Endothelial cell of hepatic sinusoid (primary cell): ENCODE measurements at regions not wholly inside any gene's neighbourhood (a gene's known extent, or its start where the extent isn't known, plus 50 kb on each side); places are given as distances from the start of the nearest gene placed in this dataset.

Source experiments
- in situ Hi-C: cut with HindIII; loops from 2 replicates; pipeline ENCODE4 v1.10.0; 2017; ENCODE audit warnings: low sequenced_read_pairs

DNA sequence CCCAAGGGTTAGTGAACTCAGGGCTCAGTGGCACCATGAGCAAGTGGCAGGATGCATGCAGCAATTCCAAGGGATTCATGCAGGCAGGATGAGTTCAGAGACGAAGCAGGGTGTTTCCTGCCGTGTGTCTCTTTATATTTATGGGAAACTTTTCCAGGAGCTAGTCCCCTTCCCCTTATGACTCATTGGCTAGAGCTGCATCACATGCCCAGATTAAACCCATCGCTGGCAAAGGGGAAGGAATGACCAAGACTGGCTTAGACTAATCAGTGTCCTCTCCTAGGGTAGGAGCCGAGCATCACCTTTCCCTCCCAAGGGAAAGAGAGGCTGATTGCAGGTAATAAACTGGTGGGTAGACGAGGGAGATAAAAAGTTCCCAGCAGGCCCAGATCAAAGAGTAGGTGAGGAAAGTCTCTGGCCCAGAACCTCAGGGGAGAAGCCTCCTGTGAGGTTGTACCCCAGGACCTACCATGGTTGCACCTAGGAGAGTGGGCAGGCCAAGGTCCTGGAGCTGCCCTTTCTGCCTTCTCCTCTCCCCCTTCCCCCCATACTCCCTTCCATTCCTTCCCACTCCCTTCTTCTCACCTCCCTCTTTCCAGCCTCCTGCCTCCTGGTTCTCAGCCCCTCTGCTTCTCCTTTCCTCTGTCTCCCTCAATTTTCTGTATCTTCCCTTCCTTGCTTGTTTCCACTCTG, 67.8 kb upstream of the ITGA11 start:
- in situ Hi-C loops = loop anchor here (10.0 kb wide), 1 partner anchor 155 kb away; no protein-coding TSS in a partner anchor

DNA sequence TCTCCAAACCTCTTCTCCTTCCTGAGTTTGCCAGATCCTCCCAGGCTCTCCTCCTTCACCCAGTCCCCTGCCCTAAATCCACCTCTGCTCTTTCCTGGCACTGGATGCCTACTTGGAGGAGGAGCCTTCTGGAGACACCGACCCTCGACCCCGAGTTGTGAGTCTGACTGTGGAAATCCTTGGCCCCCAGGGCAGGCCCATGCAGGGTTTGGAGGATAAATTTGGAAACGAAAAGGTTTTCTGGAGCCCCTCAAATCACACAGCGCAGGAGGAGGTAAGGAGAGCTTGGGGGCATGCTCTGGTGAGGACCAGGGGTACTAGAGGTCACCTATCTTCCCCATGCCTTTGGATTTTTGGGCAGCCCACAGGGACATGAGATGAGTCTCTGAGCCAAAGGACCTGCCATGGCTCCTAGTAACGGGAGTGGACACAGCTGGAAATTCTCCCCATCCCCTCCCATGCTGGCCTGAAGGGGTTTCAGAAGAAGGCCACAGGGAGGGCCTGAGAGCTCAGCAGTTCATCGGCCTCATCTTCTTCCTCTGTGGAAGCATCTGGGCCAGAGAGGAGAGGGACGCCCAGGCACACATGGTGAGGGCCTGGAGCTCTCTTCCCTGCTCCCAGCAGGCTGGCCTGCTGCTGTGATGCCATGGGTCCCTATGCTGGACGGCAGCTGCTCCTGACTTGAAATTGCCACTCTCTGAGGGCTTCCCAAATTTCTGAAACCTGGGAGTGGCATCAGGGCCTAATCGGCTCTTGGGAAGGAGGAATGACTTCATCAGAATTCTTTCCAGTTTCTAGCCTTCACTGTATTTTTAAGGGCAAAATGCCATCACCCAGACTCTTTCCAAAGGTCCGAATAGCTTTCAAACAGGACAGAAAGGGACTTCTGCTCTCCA, 68.6 kb upstream of the ITGA11 start:
- in situ Hi-C loops = no loop called here

DNA sequence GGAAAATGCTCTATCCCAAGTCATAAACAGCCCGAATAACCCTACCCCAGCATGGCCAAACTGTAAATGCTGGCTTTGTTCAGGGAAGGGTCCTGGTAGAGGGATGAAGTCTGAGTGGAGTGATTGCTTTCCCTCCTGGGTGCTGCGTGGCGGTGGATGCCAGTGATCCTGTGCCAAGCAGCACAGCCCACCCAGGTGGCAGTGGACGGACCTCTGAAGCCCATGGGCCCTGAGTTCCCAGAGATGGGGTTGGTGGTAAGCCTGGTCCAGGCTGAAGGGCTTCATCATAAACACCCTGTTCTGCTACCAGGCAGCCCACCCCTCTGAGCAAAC, 69.3 kb upstream of the ITGA11 start:
- in situ Hi-C loops = no loop called here

DNA sequence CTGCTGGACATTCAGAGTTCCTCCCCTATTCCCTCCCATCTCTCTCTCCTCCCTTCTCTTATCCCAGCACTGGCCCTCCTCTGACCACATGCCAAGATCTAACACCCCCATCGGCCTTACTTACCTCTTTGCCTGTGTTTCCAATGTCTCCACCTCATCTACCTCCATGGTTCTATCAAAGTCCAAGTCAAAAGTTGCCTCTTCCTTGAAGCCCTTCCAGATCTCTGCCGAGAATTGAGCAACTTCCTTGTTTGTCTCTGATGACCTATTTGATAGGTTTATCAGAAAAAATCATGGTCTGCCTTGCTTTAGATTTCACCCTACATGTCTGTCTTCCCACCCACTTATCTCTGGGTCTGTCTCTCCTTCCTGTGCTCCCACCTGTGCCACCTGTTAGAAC, 69.7 kb upstream of the ITGA11 start:
- in situ Hi-C loops = no loop called here

DNA sequence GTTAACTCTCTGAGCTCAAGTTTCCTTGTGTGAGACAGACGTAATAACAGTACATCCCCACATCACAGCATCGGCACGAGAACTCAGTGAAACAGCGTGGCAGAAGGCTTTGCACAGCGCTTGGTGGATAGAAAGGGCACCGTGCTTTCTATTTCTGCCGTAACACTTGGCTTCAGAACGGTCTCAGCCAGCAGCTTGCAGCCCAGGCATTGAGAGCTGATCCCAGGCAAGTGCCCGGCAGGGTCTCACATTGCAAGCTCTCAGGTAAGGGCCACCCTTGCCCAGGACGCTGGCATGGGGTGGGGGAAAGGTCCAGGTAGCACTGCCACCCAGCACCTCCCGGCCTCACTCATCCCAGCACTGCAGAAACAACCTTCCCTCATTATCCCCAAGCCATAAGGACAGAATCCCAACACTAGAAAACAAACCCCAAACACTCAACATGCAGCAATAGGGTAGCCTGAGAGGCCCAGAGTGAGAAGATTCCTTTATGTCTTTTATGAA, 70.5 kb upstream of the ITGA11 start:
- in situ Hi-C loops = no loop called here

DNA sequence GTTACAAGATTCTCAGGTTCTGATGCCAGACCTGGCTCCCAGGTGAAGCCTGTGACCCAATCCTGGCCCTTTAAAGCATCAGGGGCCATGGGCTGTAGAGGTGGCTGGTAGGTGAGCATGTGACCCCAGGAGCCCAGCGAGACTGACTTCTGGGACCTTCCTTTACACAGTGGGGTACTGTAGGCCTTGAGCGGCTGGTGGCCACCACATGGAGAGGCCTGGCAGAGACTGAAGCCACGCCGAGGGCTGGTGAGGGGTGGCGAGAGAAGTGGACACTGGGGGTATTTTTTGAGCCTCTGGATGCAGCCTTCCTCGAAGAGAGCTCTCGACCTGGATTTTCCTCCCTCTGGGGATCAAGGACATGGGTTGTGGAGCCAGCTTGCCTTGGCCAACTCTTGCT, 71.2 kb upstream of the ITGA11 start:
- in situ Hi-C loops = no loop called here

DNA sequence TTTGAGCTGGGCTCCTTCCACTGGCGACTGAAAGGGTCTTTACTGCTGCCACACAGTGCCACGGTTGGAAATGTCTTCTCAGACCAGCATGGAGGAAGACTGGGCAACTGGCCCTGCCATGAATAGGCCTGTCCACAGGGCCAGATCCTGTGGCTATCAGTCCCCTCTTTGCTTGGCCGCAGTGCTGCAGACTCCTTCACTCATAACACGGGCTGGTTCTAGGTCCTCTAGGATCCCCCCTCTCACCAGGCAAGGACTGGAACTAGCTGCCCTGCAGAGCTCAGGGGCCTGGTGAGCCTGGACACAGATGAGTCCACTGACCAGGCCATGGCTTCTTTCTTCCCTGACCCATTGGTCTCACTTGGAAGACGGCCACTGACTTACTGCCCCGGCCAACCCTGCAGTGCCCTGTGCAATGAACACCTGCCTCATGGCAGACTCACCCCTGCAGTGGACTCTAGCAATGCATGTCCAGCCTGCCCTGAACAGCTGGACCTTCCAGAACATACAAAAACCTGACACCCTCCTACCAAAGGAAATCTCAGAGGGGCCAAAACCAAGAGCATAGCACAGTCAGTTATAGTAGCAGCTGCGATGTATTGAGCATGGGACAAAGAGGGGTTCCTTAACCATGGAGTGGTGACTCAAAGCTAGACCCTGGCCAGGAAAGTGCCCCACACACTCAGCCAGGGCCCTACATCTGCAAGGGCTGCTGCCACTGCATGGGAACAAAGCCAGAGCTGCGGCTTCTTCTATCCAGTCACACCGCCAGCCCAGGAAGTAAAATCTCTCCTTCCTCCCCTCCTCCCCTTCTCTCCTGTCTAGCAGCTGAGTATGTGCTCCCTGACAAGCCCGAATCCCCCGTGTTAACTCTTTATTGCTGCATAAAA, 72.1 kb upstream of the ITGA11 start:
- in situ Hi-C loops = no loop called here

DNA sequence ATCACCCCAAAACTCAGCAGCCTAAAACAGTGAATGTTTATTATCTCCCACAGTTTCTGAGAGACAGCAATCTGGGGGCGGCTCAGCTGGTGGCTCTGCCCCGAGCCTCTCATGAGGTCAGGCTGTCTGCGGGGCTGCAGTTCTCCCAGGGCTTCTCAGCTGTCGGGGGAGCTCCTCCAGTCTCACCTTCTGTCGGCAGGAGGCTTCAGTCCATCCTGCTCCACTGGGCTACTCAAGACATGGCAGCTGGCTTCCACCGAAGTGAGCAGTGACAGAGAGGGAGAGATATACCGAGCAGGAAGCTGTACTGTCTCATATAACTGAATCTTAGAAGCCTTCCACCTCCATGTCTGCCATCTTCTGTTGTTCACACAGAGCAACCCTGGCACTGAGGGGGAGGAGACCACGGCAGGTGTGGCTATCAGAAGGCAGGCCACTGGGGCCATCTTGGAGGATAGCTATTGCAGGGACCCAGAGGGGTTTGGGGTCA, 72.8 kb upstream of the ITGA11 start:
- in situ Hi-C loops = no loop called here

DNA sequence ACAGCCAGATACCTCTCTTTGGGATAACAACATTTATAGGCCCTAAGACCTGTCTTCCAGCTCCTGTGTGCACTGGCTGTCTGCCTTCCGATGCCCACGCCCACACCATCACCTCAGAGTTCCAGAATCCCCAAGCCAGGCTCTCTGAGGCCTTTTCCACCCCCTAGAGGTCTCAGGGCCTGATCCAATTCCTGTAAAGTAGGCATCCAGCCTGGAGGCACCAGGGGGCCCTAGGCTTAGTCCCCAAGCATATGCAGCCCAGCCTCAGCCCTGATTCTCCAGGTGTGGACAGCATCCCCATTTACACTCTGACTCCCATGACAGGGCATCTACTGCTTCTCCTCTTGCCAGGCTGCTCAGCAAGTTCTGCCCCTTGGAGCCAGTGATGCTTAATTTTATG, 72.7 kb upstream of the CORO2B start:
- in situ Hi-C loops = no loop called here

DNA sequence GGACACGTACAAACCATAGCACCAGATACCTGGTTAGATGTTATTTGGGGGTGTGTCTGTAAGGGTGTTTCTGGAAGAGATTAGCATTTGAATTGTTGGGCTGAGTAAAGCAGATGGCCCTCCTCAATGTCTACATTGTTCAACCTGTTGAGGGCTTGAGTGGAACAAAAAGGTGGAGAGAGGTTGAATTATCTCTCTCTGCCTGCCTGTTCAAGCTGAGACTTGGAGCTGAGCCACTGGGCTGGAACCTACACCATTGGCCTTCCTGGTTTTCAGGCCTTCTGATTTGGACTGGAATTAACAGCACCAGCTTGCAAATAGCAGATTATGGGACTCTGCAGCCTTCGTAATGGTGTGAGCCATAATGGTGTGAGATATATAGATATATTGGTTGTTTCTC, 71.3 kb upstream of the CORO2B start:
- in situ Hi-C loops = no loop called here

DNA sequence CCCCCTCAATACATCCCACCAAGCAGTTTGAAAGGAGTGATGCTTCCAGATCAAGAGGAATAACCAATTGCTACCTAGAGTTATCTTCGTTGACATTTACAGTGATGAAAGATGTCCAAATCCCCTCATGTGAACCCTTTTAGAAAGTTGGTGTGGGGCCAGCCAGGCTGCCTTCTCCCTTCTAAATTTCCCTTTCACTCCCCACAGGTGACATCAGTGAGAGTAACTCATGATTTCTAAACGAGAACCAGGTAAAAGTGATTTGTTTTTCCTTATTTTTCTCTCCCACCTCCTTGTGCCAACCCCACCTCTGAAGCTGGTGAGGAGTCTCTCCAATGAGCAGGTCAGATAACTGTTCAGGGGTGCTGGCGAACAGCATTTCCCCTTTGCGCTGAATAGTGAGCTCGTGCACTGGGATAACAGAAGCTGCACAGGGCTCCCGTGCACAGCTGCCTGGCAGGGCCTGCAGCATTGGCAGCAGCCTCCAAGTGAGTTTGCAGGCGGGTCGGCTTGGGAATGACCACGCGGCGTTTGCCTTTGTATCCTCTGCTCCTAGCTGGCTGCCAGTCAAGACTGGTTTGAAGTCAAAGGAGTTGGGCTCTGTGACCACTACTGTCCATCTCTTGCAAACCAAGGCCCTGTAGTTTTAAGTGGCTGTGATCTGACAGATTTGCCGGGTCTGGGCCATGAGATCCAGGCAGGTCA, 70.2 kb upstream of the CORO2B start:
- in situ Hi-C loops = no loop called here

DNA sequence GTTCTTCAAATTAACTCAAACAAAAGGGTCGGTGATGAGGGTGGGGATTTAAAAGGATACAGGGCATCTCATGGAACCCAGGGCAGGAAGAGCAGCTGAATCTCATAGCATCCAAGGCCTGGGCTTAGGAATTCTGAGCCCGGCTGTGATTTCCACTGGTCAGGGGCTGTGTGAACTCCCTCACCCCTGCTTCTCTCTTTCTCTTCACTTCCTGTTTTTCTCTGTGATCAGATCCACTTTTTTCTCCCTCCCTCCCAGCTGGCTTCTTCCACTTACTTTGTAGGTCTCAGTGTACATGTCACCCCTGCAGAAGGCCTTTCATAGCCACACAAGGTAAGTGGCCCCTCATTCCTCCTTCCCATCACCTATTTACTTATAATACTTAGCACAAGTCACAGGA, 68.2 kb upstream of the CORO2B start:
- in situ Hi-C loops = no loop called here

DNA sequence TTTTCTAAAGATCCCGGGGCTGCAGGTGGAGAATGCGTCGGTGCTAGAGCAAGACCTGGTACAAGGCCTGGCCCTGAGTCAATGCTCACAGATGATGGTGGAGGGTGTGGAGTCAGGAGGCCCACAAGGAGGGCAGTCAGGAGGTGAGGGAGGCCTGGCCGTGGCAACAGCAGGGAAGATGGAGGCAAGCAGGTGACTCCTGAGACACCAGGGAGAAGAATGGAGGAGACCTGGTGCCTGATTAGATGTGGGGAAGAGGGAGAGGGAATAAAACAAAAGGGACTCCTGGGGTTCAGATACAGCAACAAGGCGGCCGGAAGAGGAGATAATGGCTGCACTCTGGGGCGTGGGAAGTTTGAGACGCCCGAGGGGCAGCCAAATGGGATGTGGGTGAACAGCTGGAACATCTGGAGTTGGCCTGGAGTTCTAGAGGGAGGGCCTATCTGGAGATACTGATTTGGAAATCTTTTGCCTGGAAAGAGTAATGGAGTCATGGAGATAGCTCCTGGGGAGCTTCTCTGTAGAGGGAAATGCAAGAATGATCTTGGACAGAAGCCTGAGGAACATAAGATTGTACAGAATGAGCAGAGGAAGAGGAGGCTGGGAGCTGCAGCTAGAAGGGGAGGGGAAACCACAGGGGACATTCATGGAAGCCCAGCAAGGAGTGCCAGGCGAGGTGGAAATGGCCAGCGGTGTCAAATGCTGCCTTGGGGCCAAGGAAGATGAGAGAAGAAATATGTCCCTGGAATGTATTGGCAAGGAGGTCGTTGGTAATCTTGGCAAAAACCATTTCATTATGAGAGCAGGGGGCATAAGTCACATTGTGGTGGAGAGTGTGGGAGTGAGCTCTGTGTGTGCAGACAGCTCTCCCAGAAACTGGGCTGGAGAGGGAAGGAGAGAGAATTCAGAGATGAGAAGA, 67.5 kb upstream of the CORO2B start:
- in situ Hi-C loops = no loop called here

DNA sequence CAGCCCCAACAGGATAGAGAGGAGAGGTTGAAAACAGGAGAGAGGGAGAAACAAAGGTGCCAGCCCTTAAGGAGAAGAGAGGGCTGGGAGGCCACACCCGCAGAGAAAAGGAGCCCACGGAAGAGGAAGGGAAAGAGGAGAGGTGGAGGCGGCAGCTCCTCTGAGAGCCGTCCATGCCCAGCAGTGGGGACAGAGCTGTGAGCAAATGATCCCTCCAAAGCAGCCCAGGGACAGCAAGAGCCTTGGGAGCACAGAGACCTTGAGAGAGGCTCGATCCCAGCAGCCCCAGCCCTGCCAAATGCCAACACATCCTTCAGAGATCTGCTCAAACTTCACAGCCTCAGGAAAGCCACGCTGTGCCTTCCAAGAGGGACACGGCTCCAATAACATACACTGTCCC, 66.7 kb upstream of the CORO2B start:
- in situ Hi-C loops = no loop called here

DNA sequence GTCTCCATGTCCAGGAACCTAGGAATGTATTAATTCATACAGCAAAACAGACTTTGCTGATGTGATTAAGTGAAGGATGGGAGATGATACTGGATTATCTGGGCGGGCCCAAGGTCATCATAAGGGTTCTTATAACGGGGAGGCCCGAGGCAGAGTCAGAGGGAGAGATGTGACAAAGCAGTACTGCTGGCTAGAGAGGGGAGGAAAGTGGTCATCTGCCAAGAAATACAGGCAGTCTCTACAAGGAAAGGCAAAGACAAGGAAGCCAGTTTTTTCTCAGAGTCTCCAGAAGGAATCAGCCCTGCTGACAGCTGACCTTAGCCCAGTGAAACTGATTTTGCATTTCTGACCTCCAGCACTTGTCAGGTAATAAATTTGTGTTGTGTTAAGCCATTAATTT, 66.2 kb upstream of the CORO2B start:
- in situ Hi-C loops = no loop called here

DNA sequence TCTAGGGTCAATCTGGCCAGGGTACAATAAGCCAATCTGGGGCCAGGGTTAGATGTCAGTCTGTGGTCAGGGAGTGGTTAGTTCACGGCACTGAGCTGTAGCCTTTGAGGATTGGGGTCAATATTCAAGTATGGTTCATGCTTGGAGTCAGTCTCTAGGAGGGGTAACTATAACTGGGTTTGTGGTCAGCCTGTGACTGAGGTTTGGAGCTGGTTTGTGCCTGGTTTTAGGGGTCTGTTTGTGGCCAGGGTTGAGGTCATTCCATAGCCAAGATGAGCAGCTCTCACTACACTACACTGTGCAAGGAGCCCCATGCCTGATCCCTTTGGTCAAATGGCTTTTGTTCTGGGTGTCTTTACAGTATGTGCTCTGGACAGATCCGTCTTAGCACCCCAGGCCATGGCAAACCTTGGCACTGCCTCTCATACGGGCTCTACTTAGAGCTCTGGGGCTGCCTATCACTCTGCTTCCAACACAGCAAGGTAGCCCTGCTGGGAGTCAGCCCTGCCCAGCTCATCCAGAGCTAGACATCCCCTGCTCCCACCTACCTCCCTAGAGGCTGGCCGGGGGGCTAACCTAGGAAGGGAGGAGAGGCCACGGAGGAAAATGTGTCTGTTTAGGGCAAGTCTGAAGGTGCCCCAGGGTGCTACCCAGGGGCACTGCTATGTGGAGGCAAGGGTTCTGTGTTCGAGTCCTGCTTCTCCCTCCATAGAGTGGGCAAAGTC, 63.3 kb upstream of the CORO2B start:
- in situ Hi-C loops = no loop called here

DNA sequence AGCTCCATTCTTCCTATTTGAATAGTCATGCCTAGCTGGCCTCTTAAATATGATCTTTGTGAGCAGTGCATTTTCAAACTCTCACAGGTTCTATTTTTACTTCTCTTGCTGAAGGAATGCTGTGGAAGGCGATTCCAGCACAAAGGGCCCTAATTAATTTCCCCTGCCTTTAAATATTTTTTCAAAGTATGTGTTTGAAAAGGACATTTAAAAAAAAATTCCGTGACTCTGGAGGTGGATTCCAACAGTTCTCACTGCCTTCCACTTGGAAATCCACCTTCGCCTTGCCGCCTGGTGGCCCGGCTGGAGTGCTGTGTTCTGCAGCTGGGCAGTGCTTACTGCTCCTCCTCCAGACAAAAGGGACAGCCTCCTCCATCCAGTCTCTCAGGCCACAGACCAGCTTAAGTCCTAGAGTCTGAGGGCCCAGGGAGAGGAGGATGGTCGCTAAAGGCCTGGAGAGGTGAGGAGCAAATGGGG, 61.5 kb upstream of the CORO2B start:
- in situ Hi-C loops = no loop called here

DNA sequence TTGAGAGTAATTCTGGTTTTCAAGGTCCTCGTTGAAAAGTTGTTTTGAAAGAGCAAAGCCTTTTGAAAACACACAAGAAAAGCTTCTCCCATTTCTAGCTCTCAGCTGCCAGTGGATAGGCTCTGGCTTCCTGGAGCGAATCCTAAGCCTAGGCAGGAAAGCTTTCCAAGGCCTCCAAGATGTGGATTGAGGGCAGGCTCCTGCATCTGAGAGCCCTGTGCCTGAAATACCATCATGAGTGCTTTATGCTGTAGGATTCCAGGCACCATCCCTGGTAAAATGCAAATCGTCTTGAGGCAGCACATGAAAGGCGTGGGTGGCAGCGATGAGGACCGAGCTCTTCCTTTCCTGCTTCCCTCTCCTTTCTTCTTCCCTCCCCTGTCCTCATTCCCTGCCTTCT, 60.7 kb upstream of the CORO2B start:
- in situ Hi-C loops = no loop called here
